Lower lobe of right lung (tissue), 2 donors: ENCODE measurements at regions not wholly inside any gene's neighbourhood (a gene's known extent, or its start where the extent isn't known, plus 50 kb on each side); places are given as distances from the start of the nearest gene placed in this dataset.
"Not testable (repeated sequence)": the region's sequence is repeated elsewhere in the genome, so short reads cannot be mapped to it uniquely, and the experiment has no call there.

Experiments
- ATAC-seq, 2 donors: fragments of 200-7000 bp; cut with Tn5 transposase; one replicate each; pipeline ENCODE4 v1.9.1; 2020 to 2022; ENCODE audit warnings: mild to moderate bottlenecking in 2 of 2, moderate library complexity in 2 of 2
- DNase-seq: peaks from one replicate; pipeline ENCODE4 v3.0.0-alpha.2; 2020
- H3K27ac ChIP-seq: fragments of 200-600 bp; one replicate; pipeline ENCODE4 v1.8.0; 2022
- H3K27me3 ChIP-seq: fragments of 200-600 bp; one replicate; pipeline ENCODE4 v1.8.0; 2022; ENCODE audit warnings: low read depth
- H3K36me3 ChIP-seq: fragments of 200-600 bp; one replicate; pipeline ENCODE4 v1.8.0; 2022; ENCODE audit warnings: mild to moderate bottlenecking
- H3K4me1 ChIP-seq: fragments of 200-600 bp; one replicate; pipeline ENCODE4 v1.8.0; 2022
- H3K4me3 ChIP-seq: fragments of 200-600 bp; one replicate; pipeline ENCODE4 v1.8.0; 2022; ENCODE audit warnings: mild to moderate bottlenecking
- H3K9me3 ChIP-seq: fragments of 200-600 bp; one replicate; pipeline ENCODE4 v1.8.0; 2022
- intact Hi-C: fragments of 100-400 bp; cut with DNase I; formaldehyde crosslinking; loops from one replicate; pipeline ENCODE4 v1.11.0; 2022
- TF ChIP-seq, protein P1 (sequence below): fragments of 200-600 bp; IDR thresholded peaks from one replicate; pipeline ENCODE4 v1.8.0; 2022; ENCODE audit warnings: antibody characterized with exemption, mild to moderate bottlenecking
- donor health status: DM: no; HTN: yes; CAD: no; lungs with severe emphysema.

DNA sequence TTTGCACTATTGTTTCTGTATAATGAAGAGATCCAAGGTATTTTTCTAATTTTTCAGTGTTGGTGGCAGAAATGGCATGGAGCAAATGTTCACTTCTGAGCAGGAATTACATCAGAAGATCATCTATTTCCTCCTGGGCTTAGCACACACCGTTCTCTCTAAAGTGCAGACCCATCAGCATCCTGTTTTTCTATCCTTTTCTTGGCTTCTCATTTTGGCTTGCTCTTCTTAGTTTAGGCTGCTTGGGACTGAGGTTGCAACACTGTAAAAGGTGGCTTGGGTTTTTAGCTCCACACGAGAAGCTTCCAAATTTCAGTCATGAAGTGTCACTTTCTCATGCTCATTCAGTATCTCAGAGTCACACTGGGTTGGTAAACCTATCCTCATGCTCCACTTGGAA, 79.9 kb upstream of the SMIM30 start:
- Histone ChIP-seq H3K4me3 (no peak overlapping the region), H3K9me3 (no peaks in the 10 kb centered on the region), H3K36me3 (no peaks in the 10 kb centered on the region), H3K4me1 (no peaks in the 10 kb centered on the region), H3K27ac (no peak overlapping the region), H3K27me3 (no peaks in the 10 kb centered on the region)
- intact Hi-C loops = no loop called here
- no peak for DNase-seq
- TF ChIP-seq, protein P1, sequence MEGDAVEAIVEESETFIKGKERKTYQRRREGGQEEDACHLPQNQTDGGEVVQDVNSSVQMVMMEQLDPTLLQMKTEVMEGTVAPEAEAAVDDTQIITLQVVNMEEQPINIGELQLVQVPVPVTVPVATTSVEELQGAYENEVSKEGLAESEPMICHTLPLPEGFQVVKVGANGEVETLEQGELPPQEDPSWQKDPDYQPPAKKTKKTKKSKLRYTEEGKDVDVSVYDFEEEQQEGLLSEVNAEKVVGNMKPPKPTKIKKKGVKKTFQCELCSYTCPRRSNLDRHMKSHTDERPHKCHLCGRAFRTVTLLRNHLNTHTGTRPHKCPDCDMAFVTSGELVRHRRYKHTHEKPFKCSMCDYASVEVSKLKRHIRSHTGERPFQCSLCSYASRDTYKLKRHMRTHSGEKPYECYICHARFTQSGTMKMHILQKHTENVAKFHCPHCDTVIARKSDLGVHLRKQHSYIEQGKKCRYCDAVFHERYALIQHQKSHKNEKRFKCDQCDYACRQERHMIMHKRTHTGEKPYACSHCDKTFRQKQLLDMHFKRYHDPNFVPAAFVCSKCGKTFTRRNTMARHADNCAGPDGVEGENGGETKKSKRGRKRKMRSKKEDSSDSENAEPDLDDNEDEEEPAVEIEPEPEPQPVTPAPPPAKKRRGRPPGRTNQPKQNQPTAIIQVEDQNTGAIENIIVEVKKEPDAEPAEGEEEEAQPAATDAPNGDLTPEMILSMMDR = no peak
- ATAC-seq = no peak

DNA sequence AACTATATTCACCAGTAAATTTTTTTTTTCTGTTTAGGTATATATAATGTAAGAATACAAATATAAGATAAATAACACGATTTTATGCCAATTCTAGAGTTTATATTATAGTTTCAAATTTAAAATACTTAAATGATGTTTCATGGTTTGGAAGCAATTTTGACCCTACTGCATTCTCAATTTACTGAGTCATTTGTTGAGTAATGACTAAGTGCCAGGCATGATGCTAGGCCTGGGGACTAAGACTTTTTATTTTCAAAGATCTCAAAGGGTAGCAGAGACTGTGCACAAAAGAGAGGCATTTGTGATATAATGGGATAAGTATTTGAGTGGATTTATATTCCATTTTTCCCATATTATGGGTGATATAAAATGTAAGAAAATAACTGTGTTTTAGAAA, 78.9 kb upstream of the SMIM30 start:
- Histone ChIP-seq H3K36me3 (no peaks in the 10 kb centered on the region), H3K27ac (no peak overlapping the region), H3K27me3 (no peaks in the 10 kb centered on the region), H3K9me3 (no peaks in the 10 kb centered on the region), H3K4me1 (no peaks in the 10 kb centered on the region), H3K4me3 (no peak overlapping the region)
- ATAC-seq (no peak), DNase-seq (no peak)
- TF ChIP-seq, protein P1 = no peak
- intact Hi-C loops = no loop called here

DNA sequence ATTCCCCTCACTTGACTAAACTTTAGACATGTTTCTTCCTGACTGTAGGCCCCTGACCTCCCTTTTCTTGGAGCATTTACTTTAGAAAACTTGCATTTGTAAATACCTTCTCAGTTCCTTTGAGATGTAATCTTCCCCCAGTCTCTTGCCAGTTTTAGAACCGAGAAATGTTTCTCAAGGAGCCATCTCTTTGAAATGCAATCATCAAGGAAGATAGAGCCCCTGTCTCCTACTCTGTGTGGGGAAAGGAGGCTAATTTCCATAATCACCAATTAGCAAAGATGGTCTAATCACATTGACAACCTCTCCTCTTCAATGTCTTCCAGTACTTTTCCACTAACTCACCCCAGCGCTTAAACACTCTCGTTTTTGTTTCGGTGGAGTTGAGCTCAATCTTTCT, 70.0 kb upstream of the SMIM30 start:
- TF ChIP-seq, protein P1 = no peak
- Histone ChIP-seq H3K4me3 (no peak overlapping the region), H3K36me3 (no peaks in the 10 kb centered on the region), H3K27ac (no peak overlapping the region), H3K9me3 (no peaks in the 10 kb centered on the region), H3K4me1 (no peaks in the 10 kb centered on the region), H3K27me3 (no peaks in the 10 kb centered on the region)
- intact Hi-C loops = no loop called here
- no peak for ATAC-seq
- DNase-seq = no peak

DNA sequence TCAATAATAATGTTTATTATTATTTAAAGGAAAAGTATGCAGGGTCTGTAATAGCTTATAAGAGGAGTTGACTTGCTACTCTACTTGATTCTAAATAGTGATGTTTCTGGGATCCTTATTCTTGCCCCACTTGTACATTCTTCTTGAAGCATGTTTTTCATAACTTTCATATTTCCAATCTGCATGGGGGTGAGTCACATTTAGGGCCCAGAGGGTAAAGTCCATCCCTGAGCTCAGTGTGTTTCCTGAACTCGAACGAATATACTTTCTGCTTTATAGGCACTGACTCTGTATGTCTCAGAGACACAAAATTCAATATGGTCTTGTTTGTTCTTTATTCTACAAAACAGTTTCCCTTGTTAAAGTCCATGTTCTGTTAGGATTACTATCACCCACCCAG, 61.0 kb upstream of the SMIM30 start:
- TF ChIP-seq, protein P1 = no peak
- Histone ChIP-seq H3K4me3 (no peak overlapping the region), H3K4me1 (no peaks in the 10 kb centered on the region), H3K36me3 (no peaks in the 10 kb centered on the region), H3K27me3 (no peaks in the 10 kb centered on the region), H3K9me3 (no peaks in the 10 kb centered on the region), H3K27ac (no peak overlapping the region)
- no peak for DNase-seq
- intact Hi-C loops = no loop called here
- ATAC-seq = no peak

DNA sequence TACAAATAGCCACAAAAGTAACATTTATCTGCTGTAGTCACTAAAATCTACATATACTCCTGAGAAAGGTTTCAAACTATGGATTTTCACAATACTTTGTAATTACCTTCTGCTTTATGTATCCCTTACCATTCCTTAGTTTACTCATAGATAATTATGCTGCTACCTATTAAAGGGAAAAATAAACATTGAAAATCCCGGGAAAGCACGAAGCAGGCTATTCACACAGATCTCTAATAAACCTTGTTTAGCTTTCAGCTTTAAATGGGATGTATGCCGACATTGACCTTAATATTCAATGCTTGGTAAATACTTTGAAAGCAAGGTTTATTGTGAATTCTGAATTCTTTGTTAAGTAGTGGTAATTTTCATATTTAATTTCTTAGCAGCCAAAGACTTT, 58.5 kb upstream of the SMIM30 start:
- DNase-seq (no peak), ATAC-seq (no peak)

DNA sequence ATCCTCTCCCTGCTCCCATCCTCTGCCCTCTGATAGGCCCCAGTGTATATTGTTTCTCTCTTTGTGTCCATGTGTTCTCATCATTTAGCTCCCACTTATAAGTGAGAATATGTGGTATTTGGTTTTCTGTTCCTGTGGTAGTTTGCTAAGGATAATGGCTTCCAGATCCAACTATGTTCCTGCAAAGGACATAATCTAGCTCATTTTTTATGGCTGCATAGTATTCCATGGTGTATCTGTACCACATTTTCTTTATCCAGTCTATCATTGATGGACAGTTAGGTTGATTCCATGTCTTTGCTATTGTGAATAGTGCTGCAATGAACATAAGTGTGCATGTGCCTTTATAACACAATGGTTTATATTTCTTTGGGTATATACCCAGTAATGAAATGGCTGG, 57.8 kb upstream of the SMIM30 start:
- not testable (repeated sequence) for H3K4me1 ChIP-seq

More for the DNA sequence above, 58.5 kb upstream of the SMIM30 start:
- Histone ChIP-seq H3K4me3 (no peak overlapping the region), H3K9me3 (no peaks in the 10 kb centered on the region), H3K36me3 (no peaks in the 10 kb centered on the region), H3K27me3 (no peaks in the 10 kb centered on the region), H3K27ac (no peak overlapping the region), H3K4me1 (no peaks in the 10 kb centered on the region)
- intact Hi-C loops = no loop called here
- TF ChIP-seq, protein P1 = no peak

More for the DNA sequence above, 57.8 kb upstream of the SMIM30 start:
- H3K4me3 ChIP-seq, H3K27ac ChIP-seq, H3K36me3 ChIP-seq, H3K9me3 ChIP-seq, H3K27me3 ChIP-seq, ATAC-seq, intact Hi-C loops, DNase-seq: not testable (repeated sequence)
